Progenitor cell of endocrine pancreas (in vitro differentiated cells): ENCODE measurements at regions not wholly inside any gene's neighbourhood (a gene's known extent, or its start where the extent isn't known, plus 50 kb on each side); places are given as distances from the start of the nearest gene placed in this dataset.

Experiments used
- DNase-seq: peaks from one replicate; pipeline ENCODE4 v3.0.0; 2021; ENCODE audit warnings: low spot score; ENCODE audit not compliant: unreplicated experiment
- H3K27ac Mint-ChIP-seq: 2 replicates; pipeline ENCODE4 v1.8.0; 2021; ENCODE audit warnings: mild to moderate bottlenecking, moderate library complexity, mixed read lengths
- H3K27me3 Mint-ChIP-seq: 2 replicates; pipeline ENCODE4 v1.8.0; 2021; ENCODE audit warnings: mixed read lengths
- H3K36me3 Mint-ChIP-seq: 2 replicates; pipeline ENCODE4 v1.8.0; 2022; ENCODE audit warnings: mixed read lengths; ENCODE audit not compliant: insufficient read depth
- H3K4me1 Mint-ChIP-seq: 2 replicates; pipeline ENCODE4 v1.8.0; 2021; ENCODE audit warnings: low read depth, mixed read lengths
- H3K4me3 Mint-ChIP-seq: 2 replicates; pipeline ENCODE4 v1.8.0; 2021; ENCODE audit warnings: low read depth, mild to moderate bottlenecking, moderate library complexity, mixed read lengths
- H3K9me3 Mint-ChIP-seq: 2 replicates; pipeline ENCODE4 v1.8.0; 2021; ENCODE audit warnings: low read depth, mixed read lengths
- TF ChIP-seq, protein P1 (sequence below): fragments of 200-600 bp; sonication (generic); IDR thresholded peaks from one replicate; pipeline ENCODE4 v1.5.0; 2021; ENCODE audit warnings: antibody characterized with exemption, mild to moderate bottlenecking; ENCODE audit not compliant: unreplicated experiment

DNA sequence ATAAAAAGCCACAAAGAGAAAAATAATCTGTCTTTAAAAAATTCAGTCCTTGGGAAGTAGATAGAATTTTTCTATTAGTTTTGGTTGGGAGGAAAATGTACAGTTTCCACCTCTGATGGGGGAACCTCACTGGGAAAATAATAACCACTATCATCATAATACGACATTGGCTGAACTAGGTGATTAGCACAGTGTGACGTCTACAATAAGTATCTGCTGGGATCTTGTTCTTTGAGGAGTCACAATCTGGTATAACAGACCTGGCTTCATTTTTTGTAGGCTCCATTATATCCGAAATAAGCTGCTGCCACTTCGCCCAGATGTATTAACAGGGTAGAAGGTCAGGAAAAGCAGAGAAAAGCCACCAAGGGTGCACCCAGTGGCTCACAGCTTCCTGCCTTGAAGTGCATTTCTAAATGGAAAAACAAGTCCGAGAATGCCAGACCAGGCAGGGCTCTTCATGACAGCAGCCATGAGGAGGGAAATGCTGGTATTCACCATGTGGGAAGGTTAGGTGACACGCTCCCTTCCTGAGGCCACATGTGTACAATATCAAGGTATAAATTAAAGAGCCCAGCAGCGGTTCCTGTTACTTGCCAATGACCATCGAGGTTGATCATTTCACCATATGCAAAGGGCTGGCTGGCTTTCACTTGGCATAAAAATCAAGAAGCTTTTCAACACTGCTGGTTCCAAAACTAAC lies 152.8 kb downstream of the PRELID2 start:
- Mint-ChIP-seq H3K27me3 (no peaks in the 10 kb centered on the region), H3K4me3 (no peak overlapping the region), H3K9me3 (no peaks in the 10 kb centered on the region), H3K4me1 (peaks cover 20% of the 10 kb centered on the region), H3K36me3 (no peaks in the 10 kb centered on the region), H3K27ac (no peak overlapping the region)
- TF ChIP-seq, protein P1, sequence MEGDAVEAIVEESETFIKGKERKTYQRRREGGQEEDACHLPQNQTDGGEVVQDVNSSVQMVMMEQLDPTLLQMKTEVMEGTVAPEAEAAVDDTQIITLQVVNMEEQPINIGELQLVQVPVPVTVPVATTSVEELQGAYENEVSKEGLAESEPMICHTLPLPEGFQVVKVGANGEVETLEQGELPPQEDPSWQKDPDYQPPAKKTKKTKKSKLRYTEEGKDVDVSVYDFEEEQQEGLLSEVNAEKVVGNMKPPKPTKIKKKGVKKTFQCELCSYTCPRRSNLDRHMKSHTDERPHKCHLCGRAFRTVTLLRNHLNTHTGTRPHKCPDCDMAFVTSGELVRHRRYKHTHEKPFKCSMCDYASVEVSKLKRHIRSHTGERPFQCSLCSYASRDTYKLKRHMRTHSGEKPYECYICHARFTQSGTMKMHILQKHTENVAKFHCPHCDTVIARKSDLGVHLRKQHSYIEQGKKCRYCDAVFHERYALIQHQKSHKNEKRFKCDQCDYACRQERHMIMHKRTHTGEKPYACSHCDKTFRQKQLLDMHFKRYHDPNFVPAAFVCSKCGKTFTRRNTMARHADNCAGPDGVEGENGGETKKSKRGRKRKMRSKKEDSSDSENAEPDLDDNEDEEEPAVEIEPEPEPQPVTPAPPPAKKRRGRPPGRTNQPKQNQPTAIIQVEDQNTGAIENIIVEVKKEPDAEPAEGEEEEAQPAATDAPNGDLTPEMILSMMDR, result no peak
- no peak for DNase-seq

DNA sequence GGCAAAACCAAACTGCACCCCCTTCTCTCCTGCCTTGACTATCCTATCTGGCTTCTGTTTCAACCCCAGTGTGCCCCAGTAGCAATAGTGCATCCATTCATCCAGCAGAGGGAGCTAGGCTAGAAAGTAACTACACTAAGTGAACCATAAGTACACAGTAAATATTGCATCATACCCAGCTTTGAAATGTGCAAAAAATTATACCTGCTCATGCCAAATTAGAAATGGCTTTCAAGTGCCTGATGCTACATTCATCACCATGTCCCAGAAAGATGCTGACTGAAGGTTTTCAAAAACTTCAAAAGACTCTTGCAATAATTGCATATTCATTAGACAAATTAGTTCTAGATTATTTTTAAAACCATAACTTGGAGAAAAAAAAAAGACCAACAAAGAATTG lies 153.5 kb downstream of the PRELID2 start:
- H3K36me3 Mint-ChIP-seq, result no peaks in the 10 kb centered on the region
- H3K27me3 Mint-ChIP-seq, result no peaks in the 10 kb centered on the region
- TF ChIP-seq, protein P1, result peak; percentile 75
- no peak overlapping the region for H3K4me3 Mint-ChIP-seq
- peaks cover 20% of the 10 kb centered on the region for H3K4me1 Mint-ChIP-seq
- no peak for DNase-seq
- no peaks in the 10 kb centered on the region for H3K9me3 Mint-ChIP-seq
- H3K27ac Mint-ChIP-seq, result no peak overlapping the region

DNA sequence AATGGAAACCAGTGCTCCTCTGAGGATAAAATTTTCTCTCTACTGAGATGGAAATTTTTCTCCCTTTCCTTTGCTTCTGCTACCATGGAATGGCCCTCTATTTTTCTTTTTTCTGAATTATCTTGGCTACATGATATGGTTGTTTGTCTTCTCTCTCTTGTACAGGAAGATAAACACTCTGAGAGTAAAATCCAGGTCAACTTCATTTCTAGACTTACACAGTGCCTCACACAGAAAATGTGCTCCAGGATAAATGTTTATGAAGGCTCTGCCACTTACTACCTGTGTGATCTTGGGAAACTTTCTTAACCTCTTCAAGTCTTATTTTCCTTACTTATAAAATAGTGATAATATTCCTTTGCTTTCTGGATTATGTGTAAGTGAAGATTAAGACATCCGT lies 153.9 kb downstream of the PRELID2 start:
- Mint-ChIP-seq H3K4me3 (no peak overlapping the region), H3K27me3 (no peaks in the 10 kb centered on the region), H3K36me3 (no peaks in the 10 kb centered on the region), H3K4me1 (peaks cover 20% of the 10 kb centered on the region), H3K27ac (no peak overlapping the region), H3K9me3 (no peaks in the 10 kb centered on the region)
- no peak for DNase-seq
- TF ChIP-seq, protein P1, result no peak

DNA sequence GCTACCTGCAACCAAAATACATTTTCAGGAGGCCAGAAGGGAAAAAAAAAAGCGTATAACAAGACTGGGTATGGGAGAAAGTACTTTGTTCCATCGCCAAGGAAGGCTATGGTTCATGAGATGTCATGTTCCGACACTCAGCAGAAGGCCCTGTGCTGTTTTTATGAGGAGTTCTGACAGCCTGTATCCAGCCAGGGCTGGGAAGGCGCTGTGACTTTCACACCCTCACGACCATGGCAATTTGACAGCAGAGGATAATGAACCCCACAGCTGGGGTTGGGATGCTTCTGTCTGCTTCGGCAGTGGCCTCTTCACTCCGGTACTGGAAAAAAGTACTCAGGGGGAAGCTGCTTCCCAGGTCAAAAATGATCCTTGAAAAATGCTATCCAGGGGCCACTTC lies 154.4 kb downstream of the PRELID2 start:
- Mint-ChIP-seq H3K4me3 (no peak overlapping the region), H3K27ac (no peak overlapping the region), H3K27me3 (no peaks in the 10 kb centered on the region), H3K36me3 (no peaks in the 10 kb centered on the region), H3K9me3 (no peaks in the 10 kb centered on the region), H3K4me1 (peaks cover 20% of the 10 kb centered on the region)
- DNase-seq, result no peak
- TF ChIP-seq, protein P1, result no peak

DNA sequence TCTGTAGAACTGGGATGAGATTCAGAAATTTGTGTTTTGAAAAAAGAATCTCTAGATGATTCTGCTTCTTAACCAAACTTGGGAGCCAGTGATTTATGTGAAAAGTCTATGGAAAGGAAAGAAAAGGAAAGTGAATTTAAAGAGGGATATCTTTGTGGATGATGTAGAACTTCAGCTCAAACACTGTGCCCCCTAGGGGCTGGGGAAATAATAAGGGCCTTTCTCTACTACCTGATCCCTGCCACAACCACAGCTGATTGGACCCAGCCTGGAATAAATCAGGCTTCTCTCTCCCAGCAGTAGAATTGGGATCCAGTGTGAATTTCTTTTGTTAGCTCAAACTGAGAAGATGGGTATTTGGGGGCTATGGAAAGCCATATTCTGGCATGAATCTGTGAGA lies 155.0 kb downstream of the PRELID2 start:
- TF ChIP-seq, protein P1, result peak; percentile 18
- Mint-ChIP-seq H3K36me3 (no peaks in the 10 kb centered on the region), H3K9me3 (no peaks in the 10 kb centered on the region), H3K27ac (no peak overlapping the region), H3K4me1 (peaks cover 20% of the 10 kb centered on the region), H3K27me3 (no peaks in the 10 kb centered on the region), H3K4me3 (peak overlapping the region; percentile 2)
- DNase-seq, result no peak
